Fibroblast of skin of left biceps (primary cell): ENCODE measurements at regions not wholly inside any gene's neighbourhood (a gene's known extent, or its start where the extent isn't known, plus 50 kb on each side); places are given as distances from the start of the nearest gene placed in this dataset.
"Not testable (repeated sequence)": the region's sequence is repeated elsewhere in the genome, so short reads cannot be mapped to it uniquely, and the experiment has no call there.

Experiments
- DNase-seq, 2 experiments: peaks; one replicate each; pipeline ENCODE4 v3.0.0-alpha.2; 2013; ENCODE audit warnings: low read depth in 2 of 2

DNA sequence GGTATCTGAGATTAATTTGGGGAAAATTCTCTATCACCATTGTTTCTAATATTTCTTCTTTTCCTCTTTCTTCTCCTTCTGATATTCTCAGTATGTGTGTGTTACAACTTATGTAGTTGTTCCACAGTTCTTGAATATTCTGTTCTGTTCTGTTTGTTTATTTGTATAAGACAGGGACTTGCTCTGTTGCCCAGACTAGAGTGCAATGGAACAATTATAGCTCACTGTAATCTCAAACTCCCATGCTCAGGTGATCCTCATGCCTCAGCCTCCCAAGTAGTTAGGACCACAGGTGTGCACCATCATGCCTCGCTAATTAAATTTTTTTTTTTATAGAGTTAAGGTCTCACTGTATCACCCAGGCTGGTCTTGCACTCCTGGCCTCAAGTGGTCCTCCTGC, 145.8 kb upstream of the TUT7 start:
- no peak for DNase-seq

DNA sequence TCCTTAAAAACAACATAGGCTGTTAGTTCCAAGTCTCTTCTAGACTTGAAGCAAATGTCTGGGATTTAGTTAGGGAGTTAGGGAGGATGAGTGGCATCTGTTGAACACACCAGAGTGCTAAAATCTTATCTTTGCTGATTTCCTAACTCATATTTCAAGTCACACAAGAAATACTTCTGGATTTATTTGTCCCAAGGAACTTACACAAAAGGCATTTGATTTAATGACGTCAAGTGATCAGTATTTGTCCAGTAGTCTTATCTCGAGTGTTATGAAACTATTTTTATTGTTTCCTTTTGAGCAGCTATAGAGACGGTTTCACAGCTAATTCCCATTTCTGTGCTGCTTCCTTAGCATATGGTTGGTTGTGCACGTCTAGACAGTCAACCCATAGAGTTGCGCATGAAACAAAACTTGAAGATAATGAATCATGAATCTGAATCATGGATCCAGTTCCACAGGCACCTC, 140.5 kb upstream of the TUT7 start:
- DNase-seq, result peak; percentile 86 to 89

DNA sequence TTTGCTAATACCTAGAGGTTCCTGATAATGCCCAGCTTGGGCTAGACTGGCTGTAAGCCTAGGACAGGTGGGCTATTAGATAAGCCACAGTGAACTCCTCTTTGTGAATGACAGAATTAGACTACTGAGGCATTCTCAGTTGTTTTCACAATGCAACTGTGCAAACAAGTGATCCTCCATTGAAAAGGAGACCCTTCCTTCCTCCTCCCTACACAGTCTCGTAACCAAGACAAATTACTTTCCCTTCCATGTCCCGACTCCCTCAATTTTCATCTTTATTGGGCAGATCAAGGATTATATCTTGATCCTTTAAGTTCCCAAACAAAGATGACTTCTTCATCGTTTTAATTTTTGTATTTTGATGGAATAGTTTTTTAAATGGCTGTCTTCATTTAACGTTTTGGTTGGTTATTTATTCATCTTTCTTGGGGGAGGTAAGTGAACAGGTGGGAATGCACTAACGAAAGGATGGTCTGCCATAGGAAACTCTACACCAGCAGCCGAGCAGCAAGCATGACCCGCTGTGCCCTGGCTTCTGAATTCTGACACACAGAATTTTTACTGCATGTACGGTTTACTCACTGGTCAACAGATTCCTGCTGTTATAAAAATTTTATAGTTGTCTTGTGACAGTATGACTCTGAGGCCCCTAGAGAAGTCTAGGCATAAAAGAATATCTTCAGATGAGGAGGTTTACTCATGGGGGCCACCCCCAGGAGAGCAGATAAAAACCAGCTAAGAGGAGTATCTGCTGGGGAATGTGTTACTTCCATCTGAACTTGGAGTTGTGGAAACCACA, 137.5 kb upstream of the TUT7 start:
- no peak for DNase-seq

DNA sequence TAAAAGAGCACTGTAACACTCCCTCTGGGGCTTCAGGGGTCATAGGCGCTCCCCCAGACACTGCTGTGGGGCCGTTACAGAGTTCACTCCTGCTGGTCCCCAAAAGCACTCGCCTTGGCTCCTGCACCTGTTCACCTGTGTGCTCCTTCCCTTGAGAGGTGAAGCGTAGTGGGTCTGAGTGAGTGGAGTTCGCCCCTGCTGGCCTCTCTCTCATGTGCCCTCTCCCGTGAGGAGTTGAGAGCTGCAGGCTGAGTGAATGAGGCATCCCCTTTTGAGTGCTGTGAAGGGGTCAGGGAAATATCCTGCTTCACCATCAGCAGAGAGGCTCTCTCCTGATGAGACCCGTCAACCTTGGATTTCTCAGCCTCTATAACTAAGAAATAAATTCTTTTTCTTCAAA, 134.6 kb upstream of the TUT7 start:
- DNase-seq, result no peak

DNA sequence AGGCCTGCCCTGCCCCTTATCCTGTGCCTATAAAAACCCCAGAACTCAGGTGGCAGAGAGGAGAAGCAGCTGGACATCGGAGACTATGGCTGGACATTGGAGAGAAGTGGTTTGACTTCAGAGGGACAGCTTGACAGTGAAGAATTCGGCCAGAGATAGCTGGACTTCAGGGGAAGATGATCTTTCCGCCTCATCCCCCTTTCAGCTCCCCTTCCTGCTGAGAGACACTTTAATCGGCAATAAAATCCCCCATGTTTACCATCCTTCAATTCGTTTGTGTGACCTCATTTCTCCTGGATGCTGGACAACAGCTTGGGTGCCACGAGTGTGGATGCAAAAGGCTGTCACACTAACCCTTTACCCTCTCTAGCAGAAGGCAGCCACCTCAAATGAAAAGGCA, 134.1 kb upstream of the TUT7 start:
- no peak for DNase-seq

DNA sequence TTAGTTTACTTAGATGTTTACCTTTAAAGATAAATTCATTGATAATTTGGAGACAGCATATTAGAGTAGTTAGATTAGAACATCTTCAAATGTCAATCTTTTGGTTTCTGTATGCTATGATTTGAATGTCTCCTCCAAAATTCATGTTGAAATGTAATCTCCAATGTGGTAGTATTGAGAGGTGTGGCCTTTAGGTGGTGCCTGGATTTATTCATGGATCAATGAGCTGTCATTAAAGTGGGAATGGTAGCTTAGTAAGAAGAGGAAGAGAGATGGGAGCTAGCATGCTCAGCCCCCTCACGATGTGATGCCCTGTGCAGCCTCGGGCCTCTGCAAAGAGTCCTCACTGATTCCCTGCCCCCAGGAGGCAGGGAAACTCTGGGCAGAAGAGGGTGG, 133.6 kb upstream of the TUT7 start:
- DNase-seq, result no peak

DNA sequence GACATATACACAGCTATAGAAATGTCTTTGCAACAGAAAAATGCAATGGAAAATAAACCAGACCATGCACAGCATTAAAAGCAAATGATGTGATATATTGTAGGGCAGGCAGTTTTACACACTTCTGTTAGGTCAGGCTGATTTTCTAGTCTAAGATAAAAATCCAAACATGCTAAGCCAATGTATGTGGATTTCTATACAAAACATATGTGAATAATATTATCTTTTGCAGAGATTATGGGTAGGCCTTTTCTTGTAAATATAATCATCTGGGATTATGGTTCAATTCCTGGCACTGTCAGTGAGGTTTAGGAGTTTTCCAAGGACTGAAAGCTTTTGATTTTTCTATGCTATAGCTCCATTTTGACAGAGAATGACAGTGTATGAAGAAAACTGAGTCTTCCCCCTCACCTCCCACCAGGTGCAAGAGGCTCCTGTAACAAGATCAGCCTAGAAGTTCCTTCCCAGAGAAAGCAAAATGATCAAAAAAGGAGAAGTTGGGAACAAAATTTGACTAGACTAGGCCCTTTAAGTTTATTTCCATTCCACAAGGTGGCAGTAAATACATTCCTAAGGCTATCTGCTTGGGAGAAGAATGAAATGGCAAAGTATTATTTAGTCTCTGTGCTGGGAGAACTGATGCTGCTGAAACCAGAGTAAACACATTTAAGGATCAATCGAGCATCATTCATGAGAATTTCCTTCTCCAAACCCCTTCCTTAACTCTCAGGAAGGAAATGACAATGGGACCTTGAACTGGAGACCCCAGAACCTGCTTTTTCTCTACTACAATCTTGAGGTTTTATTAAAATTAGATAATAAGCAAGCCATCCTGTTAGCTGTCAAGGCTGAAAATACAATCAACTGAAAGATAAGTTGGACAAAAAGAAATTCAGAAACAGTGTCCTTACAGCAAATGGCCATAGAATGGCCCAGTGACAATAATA, 133.0 kb upstream of the TUT7 start:
- peak; percentile 59 to 60 for DNase-seq

DNA sequence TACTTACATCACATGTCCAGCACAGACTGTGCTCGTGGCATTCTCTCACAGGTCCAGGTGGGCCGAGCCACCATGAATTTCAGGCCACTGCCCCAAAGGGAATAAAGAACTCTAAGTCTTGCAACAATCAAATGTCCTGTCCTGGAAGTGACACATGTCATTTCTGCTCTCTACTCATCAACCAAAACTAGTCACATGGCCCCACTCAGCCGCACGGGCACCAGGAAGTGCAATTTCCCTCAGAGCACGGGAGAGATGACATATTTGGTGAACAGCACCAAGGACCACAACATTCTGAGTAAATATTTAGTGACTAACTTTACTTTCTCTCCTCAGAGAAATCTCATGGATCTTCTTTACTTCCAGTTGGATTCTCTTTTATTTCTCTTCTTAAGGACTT, 131.1 kb upstream of the TUT7 start:
- DNase-seq, result no peak

DNA sequence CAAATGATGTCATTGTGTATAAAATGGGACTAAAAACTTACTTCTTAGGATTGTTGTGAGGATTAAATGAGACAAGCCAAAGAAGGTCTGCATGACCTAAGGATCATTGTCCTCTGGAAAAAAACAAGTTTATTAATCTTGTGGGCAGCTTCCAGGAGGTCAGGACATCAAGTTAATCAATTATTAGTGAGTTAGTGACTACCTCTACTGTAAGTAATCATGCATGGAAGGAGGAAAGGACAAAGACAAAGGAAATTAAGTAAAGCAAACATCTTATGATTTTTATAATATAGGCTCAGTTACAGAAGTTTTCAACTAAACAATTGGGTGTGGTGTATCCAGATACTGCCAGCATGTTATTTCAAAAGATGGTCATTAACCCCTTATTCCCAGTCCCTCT, 129.3 kb upstream of the TUT7 start:
- no peak for DNase-seq

DNA sequence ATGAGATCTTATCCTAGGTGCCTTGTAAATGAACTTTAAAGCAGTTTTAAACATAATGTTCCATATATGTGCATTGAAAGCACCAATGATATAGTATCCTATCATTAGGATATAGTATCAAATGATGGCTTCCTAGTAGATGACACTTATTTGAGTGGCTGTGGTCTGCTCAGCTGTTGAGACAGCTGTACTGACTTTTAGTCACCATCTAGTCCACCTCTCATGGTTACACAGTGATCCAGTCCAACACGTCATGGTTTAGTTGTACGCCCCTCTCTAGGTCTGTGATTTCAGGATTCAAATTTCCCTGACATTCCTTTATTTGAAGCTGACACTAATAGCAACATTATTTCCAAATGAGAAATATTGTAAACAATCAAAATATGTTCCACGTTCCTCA, 127.3 kb upstream of the TUT7 start:
- DNase-seq, result no peak

DNA sequence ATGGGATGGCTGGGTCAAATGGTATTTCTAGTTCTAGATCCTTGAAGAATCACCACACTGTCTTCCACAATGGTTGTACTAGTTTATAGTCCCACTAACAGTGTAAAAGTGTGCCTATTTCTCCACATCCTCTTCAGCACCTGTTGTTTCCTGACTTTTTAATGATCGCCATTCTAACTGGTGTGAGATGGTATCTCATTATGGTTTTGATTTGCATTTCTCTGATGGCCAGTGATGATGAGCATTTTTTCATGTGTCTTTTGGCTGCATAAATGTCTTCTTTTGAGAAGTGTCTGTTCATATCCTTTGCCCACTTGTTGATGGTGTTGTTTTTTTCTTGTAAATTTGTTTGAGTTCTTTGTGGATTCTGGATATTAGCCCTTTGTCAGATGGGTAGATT, 121.0 kb upstream of the TUT7 start:
- not testable (repeated sequence) for DNase-seq

DNA sequence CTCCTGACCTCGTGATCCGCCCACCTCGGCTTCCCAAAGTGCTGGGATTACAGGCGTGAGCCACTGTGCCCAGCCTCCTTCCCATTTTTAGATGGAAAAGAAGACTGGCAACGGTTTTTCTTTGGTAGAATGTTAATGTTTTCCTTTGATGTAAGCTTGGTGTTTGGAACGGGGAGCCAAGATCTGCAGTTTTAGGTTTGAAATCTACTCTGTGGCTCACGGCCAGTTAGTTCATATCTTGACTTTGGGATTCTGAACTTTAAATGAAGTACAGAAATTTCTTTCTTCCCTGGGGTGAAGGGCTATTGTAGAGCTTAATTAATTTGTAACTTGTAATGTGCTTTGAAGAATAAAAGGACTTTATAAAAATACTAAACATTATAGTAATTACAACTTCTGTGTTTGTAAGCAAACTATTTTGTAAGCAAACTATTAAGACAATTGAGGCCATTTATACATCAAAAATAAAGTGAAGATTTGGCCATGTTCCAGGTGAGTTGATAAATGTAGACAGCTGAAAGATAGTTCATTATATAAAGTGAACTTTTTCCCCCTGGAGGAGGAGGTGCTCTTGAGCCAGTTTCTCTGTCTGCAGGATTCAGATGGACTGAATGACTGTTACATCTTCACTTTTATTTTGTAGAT, 117.1 kb upstream of the TUT7 start:
- DNase-seq, result no peak

DNA sequence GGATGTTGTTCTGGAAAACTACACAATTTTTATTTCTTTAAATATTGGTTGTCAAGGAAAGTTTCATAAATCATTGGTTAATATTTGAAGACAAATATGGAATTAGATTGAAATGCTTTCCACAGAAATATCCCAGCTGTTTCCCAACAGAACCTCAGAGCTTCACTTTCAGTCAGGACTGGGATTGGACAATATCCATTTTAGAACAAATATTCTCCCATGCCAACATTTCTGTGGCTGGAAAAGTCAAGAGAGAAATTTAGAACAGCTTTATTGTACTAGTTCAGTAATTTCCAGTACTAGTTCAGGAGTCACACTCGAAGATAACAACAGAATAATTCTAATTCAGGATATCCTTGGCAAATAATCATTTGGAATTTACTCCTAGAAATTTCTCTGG, 116.1 kb upstream of the TUT7 start:
- peak; percentile 44 to 55 for DNase-seq

DNA sequence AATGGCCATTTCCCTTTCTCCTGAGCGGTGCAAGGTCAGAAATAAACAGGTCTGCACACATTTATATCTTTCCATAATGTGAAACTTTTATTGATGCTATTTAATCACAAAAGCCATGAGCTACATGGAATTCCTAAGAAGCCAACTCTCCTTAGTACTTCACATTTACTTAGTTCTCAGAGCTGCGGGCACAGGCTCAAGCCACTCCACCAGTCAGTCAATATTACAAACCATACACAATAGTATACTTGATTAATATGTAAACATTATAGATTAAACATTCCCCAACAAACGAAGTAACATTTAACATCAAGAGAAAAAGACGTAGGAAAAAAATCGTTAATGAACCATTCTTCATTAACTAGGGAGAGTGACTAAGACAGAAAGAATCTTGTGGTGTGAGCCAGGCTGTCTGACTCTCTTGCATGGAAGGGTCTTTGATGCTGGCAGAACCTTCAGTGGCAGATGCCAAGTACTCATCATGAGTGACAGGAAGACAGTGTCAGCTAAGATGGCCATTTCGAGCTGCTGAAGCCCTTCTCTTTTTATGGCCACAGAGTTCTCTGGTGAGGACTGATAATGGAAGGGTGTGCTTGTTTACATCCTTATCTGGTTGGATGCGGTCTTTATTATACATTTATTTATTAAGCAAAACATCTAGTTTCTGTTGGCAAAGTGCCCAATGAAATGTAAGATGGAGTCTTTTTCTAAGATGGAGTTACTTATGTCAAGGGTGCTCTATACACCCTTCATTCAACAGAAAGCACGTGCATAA, 115.5 kb upstream of the TUT7 start:
- no peak for DNase-seq

DNA sequence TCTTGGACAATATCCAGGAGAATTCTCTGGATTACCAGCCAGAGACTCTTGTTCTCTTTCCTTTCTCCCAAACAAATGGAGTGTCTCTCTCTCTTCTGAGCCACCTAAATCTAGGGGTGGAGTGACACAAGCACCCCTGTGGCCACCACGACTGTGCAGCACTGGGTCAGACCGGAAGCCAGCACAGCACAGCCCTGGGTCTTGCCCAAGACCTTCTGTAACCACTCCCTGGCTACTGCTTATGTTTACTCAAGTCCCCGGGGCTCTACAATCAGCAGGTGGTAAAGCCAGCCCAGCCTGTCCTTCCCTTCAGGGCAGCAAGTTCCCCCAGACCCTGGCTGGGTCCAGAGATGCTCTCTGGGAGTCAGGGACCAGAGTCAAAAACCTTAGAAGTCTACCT, 110.0 kb upstream of the TUT7 start:
- no peak for DNase-seq

DNA sequence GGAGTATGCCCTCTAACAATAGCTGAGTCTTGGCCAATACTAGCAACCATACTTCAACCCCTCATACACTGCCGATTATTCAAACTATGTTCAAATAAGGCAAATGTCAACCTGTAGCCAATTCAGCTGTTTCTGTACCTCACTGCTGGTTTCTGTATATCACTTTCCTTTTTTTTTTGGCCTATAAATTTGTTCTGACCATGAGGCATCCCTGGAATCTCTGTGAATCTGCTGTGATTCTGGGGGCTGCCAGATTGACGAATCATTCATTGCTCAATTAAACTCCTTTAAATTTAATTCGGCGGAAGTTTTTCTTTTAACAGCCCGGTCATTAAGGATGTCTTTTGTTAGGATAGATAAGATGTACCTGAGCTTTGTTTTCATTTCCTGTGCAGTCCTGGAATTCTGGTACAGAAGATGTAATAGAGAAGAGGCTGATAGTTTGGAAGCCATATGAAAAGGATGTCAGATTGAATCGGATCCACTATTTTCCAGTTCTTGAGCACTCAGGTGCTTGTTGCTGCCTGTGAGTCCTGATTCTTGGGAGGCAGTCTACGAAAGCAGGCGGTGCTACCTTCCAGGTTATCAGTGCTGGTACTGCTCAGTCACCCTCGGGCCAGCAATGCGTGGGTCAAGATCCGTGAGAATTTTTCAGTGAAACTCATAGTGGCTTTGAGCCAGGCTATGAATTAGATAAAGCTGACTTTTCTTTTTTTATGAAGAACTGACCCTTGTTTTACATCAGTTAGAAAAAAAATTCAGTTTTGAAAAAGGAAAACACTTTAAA, 106.2 kb upstream of the TUT7 start:
- peak; percentile 42 to 47 for DNase-seq

DNA sequence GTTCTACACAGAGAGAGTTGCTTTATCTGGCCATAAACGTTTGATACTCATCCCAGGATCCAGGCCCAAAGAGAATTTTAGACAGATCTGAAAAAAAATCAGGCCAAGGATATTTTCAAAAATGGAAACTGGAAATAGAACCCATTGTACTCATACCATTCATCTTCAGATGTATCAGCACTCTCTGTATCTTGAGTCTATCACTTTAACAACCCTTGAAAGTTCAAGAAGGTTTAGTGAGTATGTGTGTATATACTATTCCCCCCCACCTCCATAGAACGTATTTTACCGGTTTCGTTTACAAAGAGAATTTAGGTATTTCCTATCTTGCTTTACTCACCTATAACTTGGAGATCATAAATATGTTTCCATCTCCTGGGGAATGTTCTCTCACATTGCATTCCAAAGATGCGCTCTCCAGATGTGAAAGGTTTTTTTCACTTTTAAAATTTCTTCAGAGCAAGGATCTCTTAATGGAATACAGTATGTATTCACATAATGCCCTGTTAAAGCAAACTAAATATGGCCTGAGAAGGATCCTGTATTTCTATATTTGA, 105.5 kb upstream of the TUT7 start:
- DNase-seq, result no peak

DNA sequence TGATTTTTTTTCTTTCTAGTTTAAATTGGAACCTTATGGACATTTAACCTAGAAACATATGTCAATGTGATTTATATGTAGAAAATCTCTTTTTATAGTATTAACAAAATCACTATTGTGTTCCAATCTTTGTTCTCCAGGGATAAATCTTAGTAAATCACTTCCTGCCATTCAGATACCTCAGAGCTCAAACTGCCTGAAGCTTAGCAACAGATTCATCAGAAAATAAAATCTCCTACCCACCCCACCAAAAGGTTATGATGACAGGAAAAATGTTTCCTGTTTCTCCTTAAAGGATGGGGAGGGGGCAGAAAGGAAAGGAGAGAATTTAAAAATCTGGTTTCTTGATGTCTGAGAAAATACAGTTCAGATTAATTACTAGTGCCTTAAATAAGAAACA, 105.0 kb upstream of the TUT7 start:
- no peak for DNase-seq

DNA sequence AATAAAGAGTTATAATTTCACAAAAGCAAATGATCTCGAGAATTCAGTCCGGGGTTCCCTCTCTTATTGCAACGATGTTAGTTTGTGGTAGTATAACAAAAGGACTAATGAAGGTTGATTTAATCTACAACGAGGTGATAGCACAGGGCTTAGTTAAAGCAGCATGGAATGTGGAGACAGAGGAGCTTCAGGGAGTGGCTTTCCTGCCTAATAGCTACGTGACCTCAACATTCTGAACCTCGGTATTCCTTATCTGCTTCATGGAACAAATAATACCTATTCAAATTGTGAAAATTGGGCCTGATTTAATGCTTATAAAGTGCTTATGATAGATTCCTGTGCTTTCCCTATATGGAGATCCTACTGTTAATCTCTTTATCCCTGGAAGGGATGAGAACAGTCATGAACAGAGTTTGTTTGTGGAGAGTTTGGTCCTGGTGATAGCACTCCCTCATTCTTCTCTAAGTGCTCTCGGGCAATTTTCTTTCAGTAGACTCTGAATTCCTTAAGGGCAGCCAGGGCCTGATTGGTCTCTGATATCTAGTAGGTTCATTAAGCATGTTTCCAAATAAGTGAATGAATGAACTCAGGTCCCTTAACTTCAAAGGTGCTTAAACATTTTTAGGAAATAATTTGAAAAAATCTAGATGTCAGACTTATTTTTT, 104.1 kb upstream of the TUT7 start:
- no peak for DNase-seq

DNA sequence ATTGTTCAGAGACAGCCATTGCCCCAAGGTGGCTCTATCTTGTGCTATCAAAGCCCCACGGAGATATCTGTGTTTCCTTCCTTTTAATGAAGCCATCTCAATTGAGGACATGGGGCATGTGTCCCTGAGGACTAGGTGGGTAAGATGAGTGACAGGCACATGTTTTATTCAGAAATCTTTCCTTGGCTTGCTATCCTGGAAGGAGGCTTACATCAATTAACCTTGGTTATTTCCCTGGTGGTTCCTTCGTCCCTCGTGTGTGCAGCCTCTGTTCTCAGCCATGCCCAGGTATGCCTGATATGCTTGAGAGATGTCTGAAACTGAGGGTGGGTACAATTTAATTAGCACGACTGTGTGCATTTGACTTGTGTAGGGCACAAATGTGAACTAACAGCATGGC, 102.2 kb upstream of the TUT7 start:
- no peak for DNase-seq
